Left cardiac atrium (tissue), 4 donors: ENCODE measurements at regions not wholly inside any gene's neighbourhood (a gene's known extent, or its start where the extent isn't known, plus 50 kb on each side); places are given as distances from the start of the nearest gene placed in this dataset.
"Not testable (repeated sequence)": the region's sequence is repeated elsewhere in the genome, so short reads cannot be mapped to it uniquely, and the experiment has no call there.

Experiments
- ATAC-seq, 2 donors: fragments of 200-7000 bp; cut with Tn5 transposase; one replicate each; pipeline ENCODE4 v1.9.1; 2020; ENCODE audit warnings: mild to moderate bottlenecking in 2 of 2, moderate library complexity in 2 of 2
- DNase-seq: peaks from one replicate; pipeline ENCODE4 v3.0.0-alpha.2; 2020
- intact Hi-C, 2 donors: fragments of 100-400 bp; cut with DNase I; formaldehyde crosslinking; loops; one replicate each; pipeline versions ENCODE4 v1.14.1 to v1.15.1; 2022 to 2023
- donor health status: DM: no; HTN: yes; CAD: no.
- donor health status: DM: no; HTN: yes; CAD: no; lungs with severe emphysema.
- donor health status: DM: yes; HTN: yes; CAD: no.
- donor health status: Dilated cardiomyopathy.

DNA sequence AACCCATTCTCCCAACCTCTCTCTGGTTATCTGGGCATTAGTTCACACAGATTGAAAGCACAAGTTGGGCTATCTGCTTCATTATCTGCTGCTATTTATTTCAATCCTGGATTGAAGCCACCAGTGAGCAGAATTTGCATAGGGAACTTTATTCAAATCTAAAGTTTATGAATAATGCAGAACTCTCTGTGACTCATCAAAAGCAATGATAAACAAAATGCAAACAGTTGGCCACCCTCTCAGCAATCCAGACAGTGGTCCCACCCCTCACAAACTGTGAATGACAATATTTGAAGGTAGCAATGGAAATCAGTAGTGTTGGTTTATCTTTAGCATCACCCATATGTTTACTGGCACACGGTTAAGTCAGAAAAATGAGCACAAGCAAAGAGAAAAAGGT lies 106.8 kb upstream of the TMEM178A start:
- ATAC-seq (no peak), DNase-seq (no peak)
- intact Hi-C loops, result no loop called here

DNA sequence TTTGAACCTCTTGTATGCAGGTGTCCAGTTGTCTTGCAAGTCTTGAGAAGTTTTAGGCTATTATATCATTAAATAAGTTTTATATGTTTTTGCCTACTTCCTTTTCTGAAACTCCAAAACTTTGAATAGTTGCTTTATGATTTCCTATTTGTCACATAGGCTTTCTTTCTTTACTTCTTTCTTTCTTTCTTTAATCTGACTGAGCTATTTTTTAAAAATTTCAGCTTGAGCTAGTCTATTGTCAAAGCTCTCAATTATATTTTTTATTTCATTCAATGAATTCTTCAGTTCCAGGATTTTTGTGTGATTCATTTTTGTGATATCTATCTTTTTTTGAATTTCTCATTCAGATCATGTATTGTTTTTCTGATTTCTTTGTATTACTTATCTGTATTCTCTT lies 102.1 kb upstream of the TMEM178A start:
- ATAC-seq (no peak), DNase-seq (no peak)
- intact Hi-C loops, result no loop called here

DNA sequence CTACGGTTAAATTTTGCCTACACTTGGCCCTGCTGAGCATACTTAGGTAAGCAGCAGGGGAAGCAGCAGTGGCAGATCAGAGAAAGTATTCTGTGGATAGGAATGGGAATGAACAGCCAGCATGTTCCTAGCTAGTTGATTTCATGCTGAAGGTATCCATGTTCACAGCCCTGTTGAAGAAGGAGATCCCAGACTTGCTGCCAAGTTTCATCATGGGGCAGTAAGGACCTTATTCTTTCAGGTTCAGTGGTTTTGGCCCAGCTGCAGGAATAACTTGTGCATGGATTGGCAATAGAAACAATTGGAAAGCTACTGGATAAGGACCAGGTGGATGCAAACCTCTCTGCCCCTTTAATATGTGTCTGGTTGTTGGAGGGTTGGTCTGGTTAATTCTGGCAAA lies 98.2 kb upstream of the TMEM178A start:
- ATAC-seq (no peak), DNase-seq (no peak)
- intact Hi-C loops, result no loop called here

DNA sequence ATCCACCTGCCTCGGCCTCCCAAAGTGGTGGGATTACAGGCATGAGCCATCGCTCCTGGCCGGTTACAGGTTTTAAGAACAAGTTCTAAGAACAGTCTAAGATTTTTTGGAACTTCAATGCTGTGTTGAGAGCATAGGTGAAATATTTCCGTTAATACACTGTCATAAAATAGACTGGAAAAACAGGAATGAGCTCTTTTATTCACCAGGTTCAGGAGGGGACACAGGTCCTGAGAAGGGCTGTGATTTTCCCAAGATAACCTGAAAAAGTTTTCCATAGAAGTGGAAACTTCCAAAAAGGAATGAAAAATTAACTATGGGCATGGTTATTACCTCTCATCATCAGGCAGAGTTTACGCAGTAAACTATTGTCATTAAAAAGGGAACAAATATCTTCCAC lies 97.6 kb upstream of the TMEM178A start:
- no peak for ATAC-seq
- intact Hi-C loops, result no loop called here

DNA sequence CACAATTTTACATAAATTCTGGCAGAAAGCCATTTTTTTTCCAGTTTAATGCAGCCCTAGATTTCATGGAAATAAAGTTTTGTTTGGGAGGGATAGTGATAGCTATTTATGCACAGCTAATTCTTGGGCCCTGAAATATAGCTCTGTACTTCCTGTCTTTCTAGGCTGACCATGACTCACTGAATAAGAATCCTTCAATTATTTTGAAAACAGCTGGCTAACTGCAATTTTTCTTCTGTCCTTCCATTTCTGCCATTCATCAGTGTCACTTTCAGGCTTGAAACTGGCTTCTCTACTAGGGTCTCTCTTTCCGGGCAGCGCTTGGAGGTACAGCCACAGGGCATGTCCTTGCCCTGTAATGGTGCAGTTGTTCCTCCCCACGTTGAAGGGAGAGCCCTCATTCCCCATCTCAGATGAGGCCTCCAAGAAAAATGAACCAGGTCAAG lies 97.1 kb upstream of the TMEM178A start:
- intact Hi-C loops, result no loop called here
- ATAC-seq (peak in 1 of 2 donors; percentile 77), DNase-seq (no peak)

More for the DNA sequence above, 97.6 kb upstream of the TMEM178A start:
- DNase-seq, result no peak

DNA sequence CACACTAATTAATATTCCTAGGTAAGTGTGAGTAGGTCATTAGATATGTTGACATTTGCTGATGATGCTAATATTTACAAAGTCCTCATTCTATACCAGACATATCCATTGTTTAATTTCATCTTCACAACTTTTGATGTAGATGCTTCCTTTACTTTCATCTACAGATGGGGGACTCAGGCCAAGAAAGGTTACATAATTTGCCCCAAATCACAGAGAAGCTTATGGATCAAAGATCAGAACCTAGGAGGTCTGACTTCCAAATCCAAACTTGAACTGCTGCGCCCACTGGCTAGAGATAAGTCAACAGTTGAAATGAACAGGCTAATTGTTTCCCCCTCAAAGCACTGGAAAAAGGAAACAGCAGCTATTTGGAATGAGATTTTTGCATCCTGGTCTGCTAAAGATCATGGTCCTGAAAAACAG lies 95.6 kb upstream of the TMEM178A start:
- ATAC-seq (no peak), DNase-seq (no peak)
- intact Hi-C loops, result no loop called here

DNA sequence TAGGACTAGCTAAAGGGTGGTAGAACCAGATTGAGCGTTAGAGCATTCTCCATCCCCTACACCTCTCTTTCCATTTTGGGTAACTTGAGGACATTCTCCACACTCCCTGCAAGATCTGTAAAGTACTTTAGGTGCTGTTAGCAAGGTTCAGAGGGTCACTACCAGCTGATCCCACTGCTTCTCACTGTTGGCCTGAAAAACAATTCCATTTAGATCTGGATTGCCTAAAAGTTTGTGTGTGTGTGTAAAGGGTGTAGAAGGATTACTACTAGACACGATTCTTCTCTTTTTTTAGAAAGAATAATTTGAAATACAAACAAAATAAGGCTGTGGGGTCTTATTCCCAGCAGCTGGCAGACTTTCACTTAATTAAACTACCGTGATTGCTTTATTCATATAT lies 95.1 kb upstream of the TMEM178A start:
- intact Hi-C loops, result no loop called here
- ATAC-seq (no peak), DNase-seq (no peak)

DNA sequence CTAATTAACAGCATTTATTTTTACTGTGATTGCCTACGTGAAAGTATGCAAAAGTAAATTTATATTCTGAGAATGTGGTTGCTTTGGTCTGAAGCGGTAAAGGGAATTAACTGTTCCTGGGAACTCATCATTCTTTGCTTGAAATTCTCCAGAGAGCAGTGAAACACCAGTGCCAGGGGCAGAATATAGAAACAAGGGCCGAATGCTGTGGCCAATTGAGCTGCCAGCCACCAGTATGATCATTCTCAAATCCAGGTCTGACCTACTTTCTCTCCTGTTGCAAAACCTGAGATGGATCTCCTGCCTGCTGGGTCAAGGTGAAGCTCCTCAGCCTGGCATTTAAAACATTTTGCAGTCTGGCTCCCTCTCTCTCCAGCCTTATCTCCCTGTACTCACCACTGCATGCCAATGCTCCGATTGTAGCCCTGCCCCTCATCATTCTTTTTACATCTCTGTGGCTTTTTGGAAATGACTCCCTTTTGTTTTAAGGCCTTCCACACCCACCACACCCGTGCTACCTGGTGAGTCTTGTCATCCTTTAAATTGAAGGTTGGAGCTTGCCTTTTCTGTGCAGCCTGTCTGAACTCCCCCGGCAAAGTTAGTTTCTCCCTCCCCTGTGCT lies 94.5 kb upstream of the TMEM178A start:
- no peak for DNase-seq
- ATAC-seq, result peak; percentile 64 to 80
- intact Hi-C loops, result no loop called here

DNA sequence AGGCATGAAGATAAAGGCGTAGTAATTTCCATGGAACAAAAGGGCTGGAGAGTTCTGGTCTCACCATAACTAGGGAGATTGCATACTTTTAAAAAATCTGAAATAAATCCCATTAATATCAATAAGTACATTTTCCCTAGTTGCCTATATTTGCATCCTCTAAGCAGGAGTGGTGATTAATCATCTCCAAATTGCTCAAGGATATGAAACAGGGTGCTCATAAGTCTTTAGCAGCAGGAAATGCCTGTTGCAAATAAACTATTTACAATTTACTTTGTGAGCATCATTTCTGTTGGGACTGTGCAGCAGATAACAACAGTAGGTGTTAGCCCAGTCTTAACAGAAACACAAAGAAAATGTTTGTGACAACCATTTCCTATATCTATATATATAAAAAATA lies 92.4 kb upstream of the TMEM178A start:
- ATAC-seq (no peak), DNase-seq (no peak)
- intact Hi-C loops, result no loop called here

DNA sequence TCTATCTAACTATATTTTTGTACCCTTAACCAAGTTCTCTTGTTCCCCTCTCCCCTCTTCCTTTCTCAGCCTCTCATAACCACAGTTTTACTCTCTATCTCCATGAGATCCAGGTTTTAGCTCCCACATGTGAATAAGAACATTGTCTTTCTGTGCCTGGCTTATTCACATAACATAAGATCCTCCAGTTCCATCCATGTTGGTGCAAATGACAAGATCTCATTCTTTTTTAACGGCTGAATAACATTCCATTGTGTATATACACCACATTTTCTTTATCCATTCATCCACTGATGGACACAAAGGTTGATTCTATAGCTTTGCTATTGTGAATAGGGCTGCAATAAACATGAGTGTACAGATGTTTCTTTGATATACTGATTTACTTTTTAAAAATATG lies 83.9 kb upstream of the TMEM178A start:
- no peak for ATAC-seq
- DNase-seq, result no peak
- intact Hi-C loops, result no loop called here

DNA sequence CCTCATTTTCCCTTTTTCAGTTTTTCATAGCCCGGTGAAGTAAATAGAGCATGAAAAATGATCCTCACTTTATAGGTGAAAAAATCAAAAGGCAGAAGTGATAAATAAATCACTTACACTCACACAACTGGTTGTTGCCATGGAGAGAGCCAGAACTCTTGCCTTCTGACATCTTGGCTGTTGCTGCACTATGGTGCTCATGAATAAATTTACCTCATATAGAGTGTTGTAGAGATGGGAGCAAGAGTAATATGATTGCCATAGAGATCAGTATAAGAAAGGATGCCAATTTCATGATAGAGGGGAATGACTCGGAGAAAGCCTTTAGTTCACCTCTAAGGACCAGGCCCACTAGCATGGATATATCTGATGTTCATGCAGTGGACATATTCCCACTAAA lies 82.5 kb upstream of the TMEM178A start:
- ATAC-seq (no peak), DNase-seq (no peak)
- intact Hi-C loops, result no loop called here

DNA sequence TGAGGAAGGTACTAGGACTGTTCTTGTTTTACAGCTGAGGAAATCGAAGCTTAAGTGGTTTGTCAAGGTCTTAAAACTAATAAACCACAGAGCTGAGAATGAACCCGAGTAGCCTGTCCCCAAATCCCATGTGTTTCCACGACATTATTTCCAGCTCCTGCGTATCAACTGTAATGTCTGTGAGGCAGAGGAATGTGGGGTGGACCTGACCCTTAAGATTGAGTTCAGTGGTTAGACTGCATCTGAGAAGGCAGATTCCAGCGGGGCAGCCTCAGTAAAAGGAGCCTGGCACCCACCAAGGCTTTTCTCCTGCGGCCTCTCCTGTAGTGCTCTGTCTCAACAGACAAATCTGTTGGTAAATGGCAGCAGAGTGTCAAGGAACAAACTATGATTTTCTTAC lies 81.9 kb upstream of the TMEM178A start:
- ATAC-seq (no peak), DNase-seq (no peak)
- intact Hi-C loops, result no loop called here

DNA sequence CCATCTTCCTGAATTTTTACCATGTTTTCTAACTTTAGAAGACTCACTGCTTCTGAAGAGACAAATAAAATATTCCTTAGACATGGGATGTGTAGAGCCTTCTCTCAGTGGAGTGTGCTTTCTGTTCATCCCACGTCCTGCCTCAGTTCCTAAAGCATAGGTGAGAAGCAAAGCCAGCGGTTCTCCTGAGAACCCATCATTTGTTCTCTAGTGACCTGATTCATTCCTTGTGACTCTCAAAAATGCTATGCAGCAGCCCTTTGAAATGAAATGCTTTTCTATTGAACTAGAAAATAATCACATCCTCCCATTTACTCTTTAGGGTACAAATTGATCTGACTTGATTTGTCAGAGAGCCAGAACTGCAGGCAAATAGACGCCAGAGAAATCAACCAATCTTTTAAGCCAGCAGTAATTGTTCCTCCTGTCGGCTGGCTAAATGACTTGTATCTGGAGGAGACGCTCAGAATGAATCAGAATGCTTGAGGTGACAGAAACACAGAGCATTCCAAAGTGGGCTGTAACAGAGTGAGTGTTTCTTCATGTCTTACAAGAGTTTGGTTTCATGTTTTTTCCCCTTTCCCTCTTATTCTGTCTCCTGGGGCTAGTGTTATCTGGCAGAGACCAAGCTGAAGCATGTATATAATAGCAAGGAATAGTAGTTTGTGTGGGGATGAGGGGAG lies 81.3 kb upstream of the TMEM178A start:
- intact Hi-C loops, result no loop called here
- ATAC-seq (peak; percentile 16 to 23), DNase-seq (no peak)

DNA sequence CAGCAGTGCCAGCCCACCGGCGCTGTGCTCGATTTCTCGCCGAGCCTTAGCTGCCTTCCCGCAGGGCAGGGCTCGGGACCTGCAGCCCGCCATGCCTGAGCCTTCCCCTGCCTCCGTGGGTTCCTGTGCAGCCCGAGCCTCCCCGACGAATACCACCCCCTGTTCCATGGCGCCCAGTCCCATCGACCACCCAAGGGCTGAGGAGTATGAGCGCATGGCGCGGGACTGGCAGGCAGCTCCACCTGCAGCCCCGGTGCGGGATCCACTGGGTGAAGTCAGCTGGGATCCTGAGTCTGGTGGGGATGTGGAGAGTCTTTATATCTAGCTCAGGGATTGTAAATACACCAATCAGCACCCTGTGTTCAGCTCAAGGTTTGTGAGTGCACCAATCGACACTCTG lies 80.2 kb upstream of the TMEM178A start:
- ATAC-seq, intact Hi-C loops, DNase-seq: not testable (repeated sequence)

DNA sequence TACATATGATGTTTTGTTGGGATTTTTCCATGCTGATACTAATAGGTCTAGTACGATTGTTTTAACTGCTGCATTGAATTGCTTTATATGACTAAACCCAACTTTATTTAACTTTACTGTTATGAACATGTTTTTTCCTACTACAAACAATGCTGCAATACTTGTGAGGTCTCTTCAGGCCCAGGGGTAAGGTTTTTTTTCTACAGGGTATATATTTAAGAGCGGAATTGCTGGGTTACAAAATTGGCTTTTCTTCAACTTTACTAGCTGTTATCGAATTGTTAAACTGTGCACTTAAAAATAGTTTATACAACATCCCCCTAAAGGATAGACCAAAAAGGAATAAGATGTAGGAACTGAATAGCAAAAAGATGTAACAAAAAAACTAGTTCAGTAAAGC lies 78.5 kb upstream of the TMEM178A start:
- DNase-seq, result no peak

DNA sequence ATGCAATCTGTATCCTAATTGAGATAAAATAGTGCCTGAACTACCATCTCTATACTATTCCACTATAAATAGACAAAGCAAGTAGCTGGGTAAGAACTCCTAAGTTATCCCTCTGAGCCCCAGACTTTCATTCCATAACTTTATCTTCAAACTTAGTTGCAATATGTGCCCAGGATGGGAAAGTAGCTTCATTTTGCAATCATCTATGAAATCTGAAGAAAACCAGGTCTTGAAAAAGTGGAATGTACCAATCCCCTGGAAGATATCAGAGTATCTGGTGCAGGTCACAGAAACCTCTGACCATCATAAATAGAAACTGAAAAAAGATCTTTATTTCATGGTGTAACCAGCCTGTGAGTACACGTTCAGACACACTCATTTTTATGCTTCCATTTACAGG lies 78.1 kb upstream of the TMEM178A start:
- intact Hi-C loops, result no loop called here
- DNase-seq (no peak), ATAC-seq (no peak)

More for the DNA sequence above, 78.5 kb upstream of the TMEM178A start:
- intact Hi-C loops, result no loop called here
- ATAC-seq, result no peak

DNA sequence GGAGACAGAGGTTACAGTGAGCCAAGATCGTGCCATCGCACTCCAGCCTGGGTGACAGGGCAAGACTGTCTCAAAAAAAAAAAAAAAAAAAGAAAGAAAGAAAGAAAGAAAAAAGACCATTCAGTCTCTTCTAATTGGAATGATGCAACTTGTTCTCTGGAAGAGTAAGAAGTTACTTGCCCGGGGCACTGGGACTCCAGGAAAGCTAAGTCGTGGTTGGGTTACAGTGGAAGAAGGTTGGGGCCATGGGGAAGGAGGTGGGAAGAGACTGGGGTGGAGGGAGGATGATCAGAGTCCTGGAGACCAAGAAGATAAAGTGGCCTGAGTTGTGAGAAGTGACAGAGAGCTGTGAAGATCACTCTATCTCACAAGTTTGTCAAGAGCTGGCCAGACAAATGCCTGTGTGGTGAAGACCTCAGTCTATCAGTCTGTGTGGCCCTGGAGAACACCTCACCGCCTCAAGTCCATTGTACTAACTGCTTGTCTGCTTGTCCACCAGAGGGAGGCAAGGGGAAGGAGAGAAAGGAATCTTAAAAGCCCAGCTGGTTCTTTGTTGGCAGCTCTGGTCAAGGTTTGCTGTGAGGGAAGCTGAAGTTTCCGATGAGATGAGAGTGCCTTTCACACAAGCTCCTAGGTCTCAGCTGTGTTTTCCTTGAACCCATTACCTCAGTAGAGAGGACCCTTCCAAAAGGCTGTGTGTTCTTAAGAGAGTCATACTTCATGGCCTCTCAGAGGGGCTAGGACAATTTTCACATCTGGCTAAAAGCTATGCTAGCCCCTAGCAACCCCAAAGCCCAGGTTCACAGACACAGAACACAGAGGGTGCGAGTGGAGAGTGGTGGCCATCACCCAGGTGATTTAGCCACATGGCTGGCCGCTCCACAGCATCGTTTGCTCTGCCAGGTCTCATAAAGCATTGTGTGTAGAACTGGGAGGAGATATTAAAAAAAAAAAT lies 72.0 kb upstream of the TMEM178A start:
- DNase-seq, result peak; percentile 31

DNA sequence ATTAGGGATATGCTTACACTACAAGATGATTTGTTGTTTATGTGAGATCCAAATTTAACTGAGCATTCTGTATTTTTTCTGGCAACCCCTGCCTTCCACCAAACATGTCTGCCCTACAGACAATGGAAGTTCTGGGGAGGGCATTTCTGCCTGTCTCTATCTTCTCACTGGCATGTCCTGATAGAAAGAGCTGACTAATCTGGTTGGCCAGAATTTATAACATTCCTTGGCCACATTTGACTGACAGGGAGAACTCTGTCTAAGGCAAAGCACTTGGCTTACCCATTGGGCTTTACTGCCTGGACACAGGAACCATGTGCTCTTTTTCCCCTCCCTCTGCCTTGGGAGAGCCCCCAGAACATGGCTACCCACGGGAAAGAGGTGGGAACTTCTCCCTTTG lies 70.6 kb upstream of the TMEM178A start:
- no peak for ATAC-seq
- intact Hi-C loops, result loop anchor here in 1 of 2 donors (10.0 kb wide), 1 partner anchor 90 kb away; no protein-coding TSS in a partner anchor

More for the DNA sequence above, 72.0 kb upstream of the TMEM178A start:
- intact Hi-C loops, result loop anchor here (2.0 to 10.0 kb wide), 2 partner anchors 91 to 103 kb away; no protein-coding TSS in a partner anchor
- peak; percentile 84 to 93 for ATAC-seq

DNA sequence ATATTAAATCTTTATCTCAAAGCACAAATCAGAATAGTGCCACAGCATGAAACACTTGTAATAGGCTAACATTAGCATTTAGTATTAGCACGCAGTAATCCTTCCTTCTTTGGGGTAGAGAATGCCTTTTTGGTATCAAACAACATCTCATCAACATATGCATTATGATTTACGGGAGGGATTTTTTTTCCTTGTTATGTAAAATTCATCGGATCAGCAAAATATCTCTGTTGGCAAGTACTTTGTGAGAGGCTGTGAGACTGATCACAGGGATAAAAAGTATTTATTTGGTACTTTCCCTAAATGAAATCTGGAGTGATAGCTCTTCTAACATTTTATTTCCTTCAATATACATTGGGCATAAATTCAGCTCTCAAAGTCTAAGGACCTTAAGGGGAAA lies 68.4 kb upstream of the TMEM178A start:
- intact Hi-C loops, result loop anchor here in 1 of 2 donors (10.0 kb wide), 1 partner anchor 87 kb away; no protein-coding TSS in a partner anchor
- DNase-seq (no peak), ATAC-seq (no peak)

More for the DNA sequence above, 70.6 kb upstream of the TMEM178A start:
- no peak for DNase-seq

DNA sequence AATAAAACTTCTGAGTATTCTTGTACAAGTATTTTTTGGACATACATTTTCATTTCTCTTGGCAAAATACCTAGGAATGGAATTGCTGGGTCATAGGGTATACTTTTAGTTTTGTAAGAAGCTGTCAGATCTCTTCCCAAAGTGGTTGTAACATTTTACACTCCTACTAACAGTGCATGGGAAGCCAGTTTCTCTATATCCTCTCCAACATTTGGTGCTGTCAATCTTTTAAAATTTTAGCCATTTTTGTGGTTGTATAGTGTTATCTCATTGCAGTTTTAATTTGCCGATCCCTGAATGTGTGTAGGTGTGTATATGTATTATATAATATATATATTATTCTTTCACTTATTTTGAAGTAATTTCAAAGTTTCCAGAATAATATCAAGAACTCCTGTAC lies 63.1 kb upstream of the TMEM178A start:
- ATAC-seq, result no peak
- no peak for DNase-seq
- intact Hi-C loops, result no loop called here
